ENCODE measurements at regions not wholly inside any gene's neighbourhood (a gene's known extent, or its start where the extent isn't known, plus 50 kb on each side); places are given as distances from the start of the nearest gene placed in this dataset.

GRCh38 chr1:172887162-172887561 lies 163.6 kb downstream of the TNFSF18 start:
- DNase-seq (ENCODE audit: low read depth in 3 of 3) = no peak

- no peak for DNase-seq (ENCODE audit: low read depth in 3 of 3)
Observed at GRCh38 chr1:172893146-172893841, 157.4 kb downstream of the TNFSF18 start.

DNA sequence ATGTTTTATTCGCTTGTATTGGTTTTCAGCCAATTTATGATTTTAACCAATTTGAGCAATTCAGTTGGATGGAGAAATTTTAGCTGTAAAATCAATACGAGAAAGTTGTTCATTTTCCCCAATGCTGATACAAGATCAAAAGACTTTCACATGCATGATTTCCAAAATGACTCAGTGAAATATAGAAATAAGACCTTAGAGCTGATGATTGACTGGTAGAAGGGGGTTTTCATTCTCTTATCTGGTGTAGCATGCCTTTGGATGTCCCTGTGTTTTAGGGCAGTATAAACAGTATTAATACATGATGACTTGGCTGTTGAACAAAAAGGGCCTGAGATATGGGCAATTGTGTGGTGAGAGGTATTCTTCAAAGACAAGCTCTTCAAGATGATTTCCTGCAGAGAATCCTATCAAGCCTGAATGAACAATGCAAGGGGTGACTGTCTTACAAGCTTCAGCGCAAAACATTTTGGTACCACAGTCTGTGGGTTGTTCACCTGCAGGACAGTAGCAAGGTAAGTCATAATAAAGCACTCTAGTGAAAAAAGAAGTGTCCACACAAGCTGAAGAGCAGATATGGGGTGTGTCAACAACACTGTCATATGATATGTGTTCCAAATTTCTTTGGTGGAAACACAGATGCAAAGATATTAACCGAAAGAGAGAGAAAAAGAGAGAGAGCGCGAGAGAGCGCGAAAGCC lies 156.2 kb downstream of the TNFSF18 start:
- no peak for DNase-seq (ENCODE audit: low read depth in 3 of 3)

GRCh38 chr1:172895050-172895460 lies 155.7 kb downstream of the TNFSF18 start:
- DNase-seq (ENCODE audit: low read depth in 3 of 3) = no peak

- DNase-seq (ENCODE audit: low read depth in 3 of 3) = no peak
Observed at GRCh38 chr1:172895761-172896160, 155.0 kb downstream of the TNFSF18 start.

DNA sequence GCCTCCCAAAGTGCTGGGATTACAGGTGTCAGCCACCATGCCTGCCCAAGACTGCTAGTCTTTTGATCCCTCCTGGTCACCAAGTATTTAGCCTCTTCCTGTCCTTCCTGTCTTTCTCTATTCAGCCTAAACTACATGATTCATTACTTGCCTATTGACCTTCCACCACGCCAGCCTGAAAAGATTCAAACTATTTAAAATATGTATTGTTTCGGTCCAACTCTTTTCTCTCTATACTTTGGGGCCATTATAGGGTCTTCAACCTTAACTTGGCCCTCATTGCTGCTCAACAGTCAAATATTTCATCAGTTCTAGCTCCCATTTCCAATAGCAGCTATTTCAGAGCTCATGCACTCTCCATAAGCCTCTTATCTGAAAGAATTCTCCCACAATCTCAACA lies 153.0 kb downstream of the TNFSF18 start:
- no peak for DNase-seq (ENCODE audit: low read depth in 3 of 3)

- no peak for DNase-seq (ENCODE audit: low read depth in 3 of 3)
Observed at GRCh38 chr1:172898866-172899265, 151.9 kb downstream of the TNFSF18 start.

DNA sequence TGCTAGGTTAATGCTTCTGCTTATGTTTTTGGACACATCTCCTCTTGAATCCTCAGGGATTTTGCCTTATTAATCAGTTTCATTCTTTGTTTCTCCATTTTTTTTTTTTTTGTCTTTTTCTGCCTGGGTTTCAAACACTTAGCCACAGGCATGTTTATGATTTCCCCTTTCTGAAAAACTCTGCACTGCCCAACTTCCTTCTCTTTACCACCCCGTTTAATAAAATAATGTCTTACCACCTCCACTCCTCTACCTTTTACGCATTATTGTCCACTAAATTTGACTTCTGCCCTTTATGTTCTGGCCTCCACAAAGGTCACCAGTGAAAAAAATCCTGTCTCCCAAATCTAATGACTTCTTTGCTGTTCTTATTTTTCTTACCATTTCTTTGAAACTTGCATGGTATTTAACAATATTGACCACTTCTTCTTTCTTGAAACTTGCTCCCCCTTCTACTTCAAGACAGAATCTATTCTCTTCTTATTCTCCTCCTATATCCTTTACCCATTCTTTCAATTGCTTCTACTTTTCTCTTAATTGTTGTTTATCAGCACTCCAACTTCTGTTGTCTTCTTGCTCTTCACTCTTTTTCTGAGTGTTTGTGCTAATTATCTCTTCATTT lies 150.3 kb downstream of the TNFSF18 start:
- no peak for DNase-seq (ENCODE audit: low read depth in 3 of 3)

GRCh38 chr1:172902200-172902599 lies 148.5 kb downstream of the TNFSF18 start:
- no peak for DNase-seq (ENCODE audit: low read depth in 3 of 3)

- no peak for DNase-seq (ENCODE audit: low read depth in 3 of 3)
Observed at GRCh38 chr1:172902861-172903381, 147.8 kb downstream of the TNFSF18 start.

DNA sequence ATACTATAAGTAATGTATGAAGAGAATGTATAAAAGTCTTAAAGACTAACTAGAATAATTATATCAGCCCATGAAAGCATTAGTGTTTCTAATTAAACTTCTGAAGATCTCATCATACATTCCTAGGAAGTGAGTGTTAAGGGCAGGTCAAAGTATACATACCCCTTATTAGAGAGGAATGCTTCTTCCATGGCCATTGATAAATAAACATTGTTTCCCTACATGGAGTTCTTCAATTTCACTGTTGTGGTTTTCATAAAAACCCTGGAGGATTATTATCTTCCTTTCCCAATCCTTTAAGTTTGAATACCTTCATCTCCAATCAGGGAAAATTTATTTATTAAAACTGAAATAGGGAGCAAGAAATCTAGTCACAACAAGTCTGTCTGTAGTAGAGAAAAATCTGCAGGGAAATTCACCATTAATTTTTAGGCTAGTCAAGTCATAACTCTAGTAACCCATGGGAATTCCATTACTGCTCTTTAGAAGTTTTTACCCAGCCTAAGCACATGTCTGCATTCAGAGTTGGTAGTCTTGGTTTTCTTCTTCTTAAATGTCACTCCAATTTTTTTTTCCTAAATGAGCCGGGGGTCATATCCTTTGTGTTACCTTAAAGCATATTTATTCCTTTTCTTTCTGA lies 147.0 kb downstream of the TNFSF18 start:
- DNase-seq (ENCODE audit: low read depth in 3 of 3) = no peak

GRCh38 chr1:172905452-172905851 lies 145.3 kb downstream of the TNFSF18 start:
- DNase-seq (ENCODE audit: low read depth in 3 of 3) = no peak

DNA sequence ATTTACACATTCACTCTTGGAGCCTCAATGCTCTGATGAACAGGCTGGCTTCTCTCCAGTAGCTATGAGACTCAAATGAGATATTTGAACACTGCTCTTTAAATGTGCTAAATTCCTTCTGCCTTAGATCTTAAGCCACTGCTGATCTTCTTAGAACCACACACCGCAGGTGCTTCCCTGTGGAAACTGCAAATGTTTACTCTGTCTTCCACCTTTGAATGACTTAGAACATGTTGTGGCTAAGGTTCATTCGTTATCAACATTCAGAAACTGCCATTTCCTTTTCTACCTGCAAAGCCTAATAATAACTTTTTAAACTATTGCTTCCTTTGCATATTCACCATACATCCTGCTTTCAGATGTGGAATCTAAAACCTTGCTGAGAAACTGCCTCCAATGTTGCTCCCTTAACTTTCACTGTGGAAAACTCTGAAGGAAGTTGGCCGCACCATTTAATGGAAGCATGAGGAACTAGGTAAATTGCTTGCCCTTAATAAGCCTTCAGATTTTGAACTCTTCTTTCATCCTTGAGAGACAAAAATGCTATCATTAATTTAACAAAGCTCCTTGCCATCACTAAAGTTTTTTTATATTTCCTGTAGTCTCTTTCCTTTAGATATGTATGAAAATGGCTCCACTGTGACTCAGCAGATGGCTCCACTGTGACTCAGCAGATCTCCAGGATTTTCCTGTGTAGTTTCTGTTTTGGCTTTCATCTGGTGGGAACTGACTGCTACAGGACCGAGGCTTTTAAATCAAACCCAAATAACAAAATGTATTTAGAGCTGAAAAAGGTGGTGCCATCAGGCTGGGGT lies 143.8 kb downstream of the TNFSF18 start:
- DNase-seq (ENCODE audit: low read depth in 3 of 3) = no peak

DNA sequence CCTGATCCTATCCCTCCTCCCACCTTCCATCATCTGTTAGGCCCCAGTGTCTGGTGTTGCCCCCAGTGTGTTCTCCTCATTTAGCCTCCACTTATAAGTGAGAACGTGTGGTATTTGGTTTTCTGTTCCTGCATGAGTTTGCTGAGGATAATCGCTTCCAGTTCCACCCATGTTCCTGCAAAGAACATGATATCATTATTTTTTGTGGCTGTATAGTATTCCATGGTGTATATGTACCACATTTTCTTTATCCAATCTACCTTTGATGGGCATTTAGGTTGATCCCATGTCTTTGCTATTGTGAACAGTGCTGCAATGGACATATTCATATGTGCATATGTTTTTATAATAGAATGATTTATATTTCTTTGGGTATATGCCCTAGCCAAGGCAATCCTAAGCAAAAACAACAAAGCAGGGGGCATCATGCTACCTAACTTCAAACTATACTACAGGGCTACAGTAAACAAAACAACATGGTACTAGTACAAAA lies 142.9 kb downstream of the TNFSF18 start:
- DNase-seq (ENCODE audit: low read depth in 3 of 3) = no peak

GRCh38 chr1:172909606-172910326 lies 141.0 kb downstream of the TNFSF18 start:
- no peak for DNase-seq (ENCODE audit: low read depth in 3 of 3)

- no peak for DNase-seq (ENCODE audit: low read depth in 3 of 3)
Observed at GRCh38 chr1:172912765-172913260, 137.9 kb downstream of the TNFSF18 start.

DNA sequence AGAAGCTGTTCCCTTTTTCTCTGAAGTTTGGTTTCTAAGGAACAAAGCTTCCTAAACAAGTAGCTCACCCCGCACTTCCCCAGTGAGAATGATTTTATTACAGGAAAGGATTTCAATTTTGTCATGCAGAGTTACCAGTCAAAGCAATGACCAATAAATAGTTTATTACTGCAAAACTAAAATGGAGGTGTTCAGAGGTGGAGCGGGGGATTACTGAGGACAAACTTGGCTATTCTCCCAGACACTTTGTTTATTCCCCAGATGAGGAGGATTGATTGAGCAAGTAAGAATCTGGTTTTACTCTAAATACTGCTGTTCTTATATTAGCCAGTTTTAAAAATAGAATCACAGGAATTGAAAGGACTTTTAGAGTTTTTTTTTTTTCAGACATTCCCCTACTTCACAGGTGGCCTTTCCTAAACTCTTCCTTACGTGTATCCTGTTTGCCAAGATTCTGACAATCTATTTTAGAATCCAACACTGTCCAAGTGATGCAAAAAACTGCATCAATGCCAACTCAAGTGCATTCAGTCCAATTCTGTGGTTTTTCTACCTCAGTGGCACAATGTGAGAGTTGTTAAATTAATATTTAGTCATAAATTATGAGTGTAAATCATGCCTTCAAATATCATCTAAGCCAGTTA lies 136.1 kb downstream of the TNFSF18 start:
- DNase-seq (ENCODE audit: low read depth in 3 of 3) = no peak

GRCh38 chr1:172915271-172915670 lies 135.5 kb downstream of the TNFSF18 start:
- no peak for DNase-seq (ENCODE audit: low read depth in 3 of 3)

GRCh38 chr1:172916116-172916515 lies 134.6 kb downstream of the TNFSF18 start:
- DNase-seq (ENCODE audit: low read depth in 3 of 3) = no peak

- no peak for DNase-seq (ENCODE audit: low read depth in 3 of 3)
Observed at GRCh38 chr1:172917972-172918371, 132.8 kb downstream of the TNFSF18 start.
